Vagina (tissue), 2 donors: ENCODE measurements at regions not wholly inside any gene's neighbourhood (a gene's known extent, or its start where the extent isn't known, plus 50 kb on each side); places are given as distances from the start of the nearest gene placed in this dataset.

Source experiments
- POLR2A ChIP-seq, 2 donors: fragments of 450-650 bp; IDR thresholded peaks; one replicate each; pipeline ENCODE4 v1.6.1; 2017; ENCODE audit warnings: antibody characterized with exemption in 2 of 2, mild to moderate bottlenecking in 2 of 2, moderate library complexity in 2 of 2
- TF ChIP-seq, protein P1 (sequence below), 3 experiments: fragments of 450-650 bp in 2 of 3; fragments of 200-600 bp in 1 of 3; sonication (generic) in 1 of 3; IDR thresholded peaks; one replicate each; pipeline ENCODE4 v1.5.1; 2017 to 2019; ENCODE audit warnings: antibody characterized with exemption in 3 of 3, mild to moderate bottlenecking in 2 of 3, moderate library complexity in 2 of 3

GRCh38 chr16:29254676-29255495 is 151.6 kb downstream of the NPIPB11 start:
- TF ChIP-seq POLR2A (IDR thresholded peaks at IDR 0.05): no peak
- TF ChIP-seq, protein P1, sequence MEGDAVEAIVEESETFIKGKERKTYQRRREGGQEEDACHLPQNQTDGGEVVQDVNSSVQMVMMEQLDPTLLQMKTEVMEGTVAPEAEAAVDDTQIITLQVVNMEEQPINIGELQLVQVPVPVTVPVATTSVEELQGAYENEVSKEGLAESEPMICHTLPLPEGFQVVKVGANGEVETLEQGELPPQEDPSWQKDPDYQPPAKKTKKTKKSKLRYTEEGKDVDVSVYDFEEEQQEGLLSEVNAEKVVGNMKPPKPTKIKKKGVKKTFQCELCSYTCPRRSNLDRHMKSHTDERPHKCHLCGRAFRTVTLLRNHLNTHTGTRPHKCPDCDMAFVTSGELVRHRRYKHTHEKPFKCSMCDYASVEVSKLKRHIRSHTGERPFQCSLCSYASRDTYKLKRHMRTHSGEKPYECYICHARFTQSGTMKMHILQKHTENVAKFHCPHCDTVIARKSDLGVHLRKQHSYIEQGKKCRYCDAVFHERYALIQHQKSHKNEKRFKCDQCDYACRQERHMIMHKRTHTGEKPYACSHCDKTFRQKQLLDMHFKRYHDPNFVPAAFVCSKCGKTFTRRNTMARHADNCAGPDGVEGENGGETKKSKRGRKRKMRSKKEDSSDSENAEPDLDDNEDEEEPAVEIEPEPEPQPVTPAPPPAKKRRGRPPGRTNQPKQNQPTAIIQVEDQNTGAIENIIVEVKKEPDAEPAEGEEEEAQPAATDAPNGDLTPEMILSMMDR (IDR thresholded peaks at IDR 0.05): no peak
